Glutamatergic neuron (in vitro differentiated cells): ENCODE measurements at regions not wholly inside any gene's neighbourhood (a gene's known extent, or its start where the extent isn't known, plus 50 kb on each side); places are given as distances from the start of the nearest gene placed in this dataset.

Experiments used
- DNase-seq: peaks from one replicate; pipeline ENCODE4 v3.0.0; 2022
- H3K27ac Mint-ChIP-seq: one replicate; pipeline ENCODE4 v1.8.0; 2020; ENCODE audit warnings: mild to moderate bottlenecking, mixed read lengths, inconsistent platforms; ENCODE audit not compliant: unreplicated experiment
- H3K27me3 Mint-ChIP-seq: one replicate; pipeline ENCODE4 v1.8.0; 2020; ENCODE audit warnings: mild to moderate bottlenecking, moderate library complexity, mixed read lengths, inconsistent platforms; ENCODE audit not compliant: unreplicated experiment
- H3K36me3 Mint-ChIP-seq: one replicate; pipeline ENCODE4 v1.8.0; 2020; ENCODE audit warnings: mild to moderate bottlenecking, mixed read lengths, inconsistent platforms; ENCODE audit not compliant: unreplicated experiment
- H3K4me1 Mint-ChIP-seq: one replicate; pipeline ENCODE4 v1.8.0; 2020; ENCODE audit warnings: mild to moderate bottlenecking, low read depth, mixed read lengths, inconsistent platforms; ENCODE audit not compliant: unreplicated experiment
- H3K4me3 Mint-ChIP-seq: one replicate; pipeline ENCODE4 v1.8.0; 2020; ENCODE audit warnings: mild to moderate bottlenecking, mixed read lengths, inconsistent platforms; ENCODE audit not compliant: unreplicated experiment
- H3K9me3 Mint-ChIP-seq: one replicate; pipeline ENCODE4 v1.8.0; 2020; ENCODE audit warnings: mild to moderate bottlenecking, moderate library complexity, mixed read lengths, inconsistent platforms; ENCODE audit not compliant: unreplicated experiment
- TF ChIP-seq, protein P1 (sequence below): fragments of 200-600 bp; sonication (generic); IDR thresholded peaks from one replicate; pipeline ENCODE4 v1.5.0; 2021; ENCODE audit not compliant: partially characterized antibody, unreplicated experiment

DNA sequence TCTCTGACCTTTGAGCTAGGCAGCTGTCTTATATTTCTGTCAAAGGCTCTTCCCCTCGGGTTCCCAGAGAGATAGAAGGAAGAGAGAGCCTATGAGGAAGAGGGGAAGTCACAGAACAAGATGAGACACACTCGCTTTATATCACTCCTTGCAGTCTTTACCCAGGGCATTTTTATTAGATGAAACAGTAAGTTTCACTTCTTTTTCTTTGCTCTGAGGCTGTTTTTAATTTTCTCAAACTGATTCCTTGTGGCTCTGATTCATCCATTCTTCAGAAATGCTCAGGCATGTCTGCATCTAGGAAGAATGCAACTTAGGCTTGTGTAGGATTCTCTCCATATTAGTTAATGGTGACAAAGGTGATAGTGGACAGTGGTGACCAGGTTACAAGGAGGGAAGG lies 132.9 kb upstream of the CHD1 start:
- no peaks in the 10 kb centered on the region for H3K27me3 Mint-ChIP-seq
- H3K4me1 Mint-ChIP-seq = no peaks in the 10 kb centered on the region
- TF ChIP-seq, protein P1, sequence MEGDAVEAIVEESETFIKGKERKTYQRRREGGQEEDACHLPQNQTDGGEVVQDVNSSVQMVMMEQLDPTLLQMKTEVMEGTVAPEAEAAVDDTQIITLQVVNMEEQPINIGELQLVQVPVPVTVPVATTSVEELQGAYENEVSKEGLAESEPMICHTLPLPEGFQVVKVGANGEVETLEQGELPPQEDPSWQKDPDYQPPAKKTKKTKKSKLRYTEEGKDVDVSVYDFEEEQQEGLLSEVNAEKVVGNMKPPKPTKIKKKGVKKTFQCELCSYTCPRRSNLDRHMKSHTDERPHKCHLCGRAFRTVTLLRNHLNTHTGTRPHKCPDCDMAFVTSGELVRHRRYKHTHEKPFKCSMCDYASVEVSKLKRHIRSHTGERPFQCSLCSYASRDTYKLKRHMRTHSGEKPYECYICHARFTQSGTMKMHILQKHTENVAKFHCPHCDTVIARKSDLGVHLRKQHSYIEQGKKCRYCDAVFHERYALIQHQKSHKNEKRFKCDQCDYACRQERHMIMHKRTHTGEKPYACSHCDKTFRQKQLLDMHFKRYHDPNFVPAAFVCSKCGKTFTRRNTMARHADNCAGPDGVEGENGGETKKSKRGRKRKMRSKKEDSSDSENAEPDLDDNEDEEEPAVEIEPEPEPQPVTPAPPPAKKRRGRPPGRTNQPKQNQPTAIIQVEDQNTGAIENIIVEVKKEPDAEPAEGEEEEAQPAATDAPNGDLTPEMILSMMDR = no peak
- H3K4me3 Mint-ChIP-seq = no peak overlapping the region
- H3K9me3 Mint-ChIP-seq = no peaks in the 10 kb centered on the region
- H3K36me3 Mint-ChIP-seq = no peaks in the 10 kb centered on the region
- DNase-seq = no peak
- no peak overlapping the region for H3K27ac Mint-ChIP-seq

DNA sequence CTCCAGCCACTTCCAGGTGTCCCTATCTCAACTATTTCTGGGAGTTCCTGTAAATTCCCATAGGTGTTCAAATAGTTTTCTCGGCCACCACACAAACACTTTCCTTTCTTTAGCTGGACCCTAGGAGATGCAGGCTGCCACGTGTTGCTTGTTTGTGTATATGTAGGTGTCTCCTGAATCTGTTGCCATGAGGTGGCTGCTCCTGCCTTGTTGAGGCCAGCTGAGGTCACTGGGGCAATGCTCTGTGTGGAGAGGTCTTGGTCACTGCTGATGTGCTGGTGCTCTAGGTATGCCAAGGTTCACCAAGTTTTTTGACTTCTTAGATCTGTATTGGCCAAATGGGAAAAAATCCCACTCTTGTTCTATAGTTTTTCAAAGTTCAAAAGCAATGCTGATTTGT lies 132.5 kb upstream of the CHD1 start:
- H3K27ac Mint-ChIP-seq = no peak overlapping the region

DNA sequence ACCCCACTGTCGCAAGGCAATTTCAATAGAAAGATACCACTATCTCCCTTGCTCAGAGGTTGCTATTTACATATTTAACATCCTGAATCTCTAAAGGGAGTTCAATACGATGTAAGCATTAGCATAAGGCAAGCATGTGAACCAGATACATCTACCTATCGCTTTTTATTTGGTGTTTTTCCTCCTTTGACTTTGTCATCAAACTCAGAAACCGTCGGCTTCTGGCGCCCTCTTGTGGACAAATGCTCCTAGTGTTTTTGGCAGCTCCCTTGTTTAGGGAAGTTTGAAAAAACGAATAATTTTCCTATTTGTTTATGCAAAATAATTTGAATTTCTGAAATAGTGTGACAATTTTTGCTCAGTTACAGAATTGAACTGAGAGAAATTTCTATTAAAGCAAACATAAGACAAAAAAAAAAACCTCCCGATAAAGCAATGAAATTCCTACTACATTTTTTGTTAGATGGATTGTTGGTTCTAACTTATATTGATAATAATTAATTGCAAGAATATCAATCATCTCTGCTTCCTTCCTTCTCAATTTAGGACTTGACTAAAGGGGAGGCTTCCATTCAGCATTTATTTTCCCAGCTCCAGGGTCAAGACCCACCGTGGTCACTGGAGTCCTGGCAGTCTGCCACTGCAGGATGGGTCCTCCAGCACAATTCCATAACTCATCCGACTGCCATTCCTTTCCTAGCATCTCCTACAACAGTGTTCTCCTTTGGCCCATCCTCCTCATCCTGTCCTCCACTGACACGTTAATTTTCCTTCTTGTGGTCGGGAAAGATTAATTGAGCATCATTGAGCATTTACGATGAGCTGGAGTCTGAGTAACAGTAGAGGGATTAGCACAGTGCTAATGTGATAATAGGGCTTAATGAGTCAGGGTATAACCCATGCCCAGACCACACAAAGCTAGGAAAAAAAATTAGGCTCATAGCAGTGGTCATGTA lies 131.8 kb upstream of the CHD1 start:
- TF ChIP-seq, protein P1 = peak; percentile 97
- Mint-ChIP-seq H3K27me3 (no peaks in the 10 kb centered on the region), H3K4me1 (no peaks in the 10 kb centered on the region), H3K36me3 (no peaks in the 10 kb centered on the region), H3K4me3 (no peak overlapping the region), H3K27ac (no peak overlapping the region), H3K9me3 (no peaks in the 10 kb centered on the region)
- DNase-seq = peak; percentile 87

More for the DNA sequence above, 132.5 kb upstream of the CHD1 start:
- H3K36me3 Mint-ChIP-seq = no peaks in the 10 kb centered on the region
- no peak for DNase-seq
- H3K9me3 Mint-ChIP-seq = no peaks in the 10 kb centered on the region
- TF ChIP-seq, protein P1 = no peak
- H3K27me3 Mint-ChIP-seq = no peaks in the 10 kb centered on the region
- no peak overlapping the region for H3K4me3 Mint-ChIP-seq
- no peaks in the 10 kb centered on the region for H3K4me1 Mint-ChIP-seq

DNA sequence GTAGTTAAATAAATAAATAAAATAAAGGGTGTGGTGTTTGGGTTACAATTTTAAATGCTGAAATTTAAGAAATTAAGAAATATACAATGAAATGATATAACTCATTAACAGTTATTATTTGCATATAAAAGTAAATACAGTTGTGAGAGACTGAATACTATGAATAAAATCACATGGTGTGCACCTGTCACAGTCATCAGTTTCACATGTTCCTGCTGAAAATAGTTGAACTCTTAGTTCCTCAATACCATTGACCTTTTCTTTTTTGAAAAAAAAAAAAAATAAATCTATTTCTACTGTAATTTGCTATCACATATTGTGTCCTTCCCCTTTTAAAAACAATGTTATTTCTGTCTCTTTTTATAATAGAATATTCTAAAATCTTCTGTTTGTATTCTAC lies 130.9 kb upstream of the CHD1 start:
- Mint-ChIP-seq H3K4me1 (no peaks in the 10 kb centered on the region), H3K9me3 (no peaks in the 10 kb centered on the region), H3K27ac (no peak overlapping the region), H3K27me3 (no peaks in the 10 kb centered on the region), H3K4me3 (no peak overlapping the region), H3K36me3 (no peaks in the 10 kb centered on the region)
- no peak for DNase-seq
- TF ChIP-seq, protein P1 = no peak

DNA sequence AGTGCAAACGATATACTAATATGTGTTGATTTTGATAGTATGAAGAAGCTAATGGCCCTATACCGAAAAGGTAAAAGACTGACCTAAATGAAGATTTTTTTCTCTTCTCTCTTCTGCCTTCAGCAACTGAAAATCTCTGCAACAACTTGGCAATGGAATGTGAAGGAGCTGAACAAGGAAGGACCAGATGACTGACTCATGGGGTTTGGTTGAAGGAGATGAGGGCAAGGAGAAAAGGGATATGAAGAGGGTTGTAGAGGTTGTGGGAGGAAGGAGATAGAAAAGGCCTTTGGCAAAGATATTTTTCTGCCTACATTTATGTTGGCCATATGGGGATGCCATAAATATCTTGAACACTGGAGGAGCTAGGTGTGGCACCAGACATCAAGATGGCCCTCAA lies 129.7 kb upstream of the CHD1 start:
- H3K27ac Mint-ChIP-seq = no peak overlapping the region

More for the DNA sequence above, 129.7 kb upstream of the CHD1 start:
- no peaks in the 10 kb centered on the region for H3K9me3 Mint-ChIP-seq
- no peaks in the 10 kb centered on the region for H3K27me3 Mint-ChIP-seq
- no peaks in the 10 kb centered on the region for H3K4me1 Mint-ChIP-seq
- TF ChIP-seq, protein P1 = no peak
- DNase-seq = no peak
- no peak overlapping the region for H3K4me3 Mint-ChIP-seq
- H3K36me3 Mint-ChIP-seq = no peaks in the 10 kb centered on the region
